ENCODE measurements at regions not wholly inside any gene's neighbourhood (a gene's known extent, or its start where the extent isn't known, plus 50 kb on each side); places are given as distances from the start of the nearest gene placed in this dataset.

DNA sequence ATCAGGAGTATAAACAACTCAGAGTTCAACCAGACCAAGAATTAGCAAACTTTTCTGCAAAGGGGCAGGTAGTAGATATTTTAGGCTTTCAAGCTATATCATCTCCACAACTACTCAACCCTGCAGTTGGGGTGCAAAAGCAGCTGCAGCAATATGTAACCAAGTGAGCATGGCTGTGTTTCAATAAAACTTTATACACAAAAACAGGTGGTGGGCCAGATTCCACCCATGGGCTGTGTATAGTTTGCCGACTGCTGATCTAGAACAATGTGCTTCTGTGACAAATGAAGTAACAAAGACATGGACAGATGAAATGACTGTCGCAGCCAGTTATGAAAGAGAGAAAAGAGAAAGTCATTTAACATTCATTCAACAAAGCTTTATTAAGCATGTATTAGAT is 77.1 kb upstream of the DRD2 start:
- TF ChIP-seq, protein P1, sequence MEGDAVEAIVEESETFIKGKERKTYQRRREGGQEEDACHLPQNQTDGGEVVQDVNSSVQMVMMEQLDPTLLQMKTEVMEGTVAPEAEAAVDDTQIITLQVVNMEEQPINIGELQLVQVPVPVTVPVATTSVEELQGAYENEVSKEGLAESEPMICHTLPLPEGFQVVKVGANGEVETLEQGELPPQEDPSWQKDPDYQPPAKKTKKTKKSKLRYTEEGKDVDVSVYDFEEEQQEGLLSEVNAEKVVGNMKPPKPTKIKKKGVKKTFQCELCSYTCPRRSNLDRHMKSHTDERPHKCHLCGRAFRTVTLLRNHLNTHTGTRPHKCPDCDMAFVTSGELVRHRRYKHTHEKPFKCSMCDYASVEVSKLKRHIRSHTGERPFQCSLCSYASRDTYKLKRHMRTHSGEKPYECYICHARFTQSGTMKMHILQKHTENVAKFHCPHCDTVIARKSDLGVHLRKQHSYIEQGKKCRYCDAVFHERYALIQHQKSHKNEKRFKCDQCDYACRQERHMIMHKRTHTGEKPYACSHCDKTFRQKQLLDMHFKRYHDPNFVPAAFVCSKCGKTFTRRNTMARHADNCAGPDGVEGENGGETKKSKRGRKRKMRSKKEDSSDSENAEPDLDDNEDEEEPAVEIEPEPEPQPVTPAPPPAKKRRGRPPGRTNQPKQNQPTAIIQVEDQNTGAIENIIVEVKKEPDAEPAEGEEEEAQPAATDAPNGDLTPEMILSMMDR (IDR thresholded peaks at IDR 0.05; ENCODE audit: borderline replicate concordance, extremely low read depth, low read length, poor library complexity, severe bottlenecking), result no peak
- TF ChIP-seq EZH2 (IDR thresholded peaks at IDR 0.05; ENCODE audit: borderline replicate concordance, low read depth, low read length, severe bottlenecking), result no peak

Measured in DND-41 (cell line).